ENCODE measurements at regions not wholly inside any gene's neighbourhood (a gene's known extent, or its start where the extent isn't known, plus 50 kb on each side); places are given as distances from the start of the nearest gene placed in this dataset.

DNA sequence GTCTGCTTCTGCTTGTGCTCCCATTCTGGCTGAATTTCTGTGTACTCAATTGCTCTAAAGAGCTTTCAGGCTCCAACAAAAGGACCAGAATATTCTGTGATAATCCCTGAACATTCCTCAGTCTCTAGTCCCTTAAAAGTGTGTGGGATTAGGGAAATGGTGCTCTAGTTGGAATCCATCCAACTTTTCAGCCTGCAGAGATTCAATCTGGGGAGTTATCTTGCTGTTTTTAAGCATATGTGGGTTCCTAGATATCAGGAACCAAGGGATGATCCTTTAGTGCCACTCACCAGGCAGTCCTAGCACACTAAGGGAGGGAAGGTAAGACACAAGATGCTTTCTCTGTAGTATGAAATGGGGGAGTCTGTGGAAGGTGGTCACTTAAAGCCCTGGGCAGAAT lies 140.3 kb upstream of the SLC1A4 start:
- CTCF ChIA-PET, result interaction anchor here (0.7 to 1.4 kb wide), 2 partner anchors 9 to 98 kb away, joined by 3 to 5 read pairs; no protein-coding TSS in a partner anchor
- H3K9me1 ChIP-seq (ENCODE audit: insufficient read depth, low read length), result 0 out of 2 replicates have a peak, but pooled peaks cover 7% of the 10 kb centered on the region
- H4K20me1 ChIP-seq (ENCODE audit: insufficient read depth, low read length), result no peaks in the 10 kb centered on the region
- 0 out of 2 replicates have a peak overlapping the region, but pooled peaks have one; percentile 33 for H2AK5ac ChIP-seq (ENCODE audit: low read depth, low read length)
- H2AK9ac ChIP-seq (replicated peaks; ENCODE audit: low read depth, low read length, poor library complexity), result no peak overlapping the region
- no peak overlapping the region for H3K56ac ChIP-seq (ENCODE audit: extremely low read depth, insufficient read depth, low read length)
- no peak overlapping the region for H3K14ac ChIP-seq (replicated peaks; ENCODE audit: low read depth, low read length)
- no peaks in the 10 kb centered on the region for H3K9me3 ChIP-seq (ENCODE audit: control insufficient read depth, insufficient read depth, low read length)
- H3K4me1 ChIP-seq (ENCODE audit: control insufficient read depth, insufficient read depth, low read length), result no peaks in the 10 kb centered on the region; the same call in 1 of the 2 replicates
- H3K27me3 ChIP-seq (ENCODE audit: control insufficient read depth, insufficient read depth, low read length), result peaks cover 8% of the 10 kb centered on the region
- H3K79me1 ChIP-seq (ENCODE audit: low read depth in 1 of 2, low read length in 2 of 2), result no peaks in the 10 kb centered on the region
- POLR2A ChIA-PET (ENCODE audit: unreplicated experiment), result no interaction called here
- H2AFZ ChIP-seq (replicated peaks; ENCODE audit: low read length, poor library complexity), result no peak overlapping the region
- no peak overlapping the region for H3K9ac ChIP-seq (ENCODE audit: low read depth, low read length)
- H3K4me2 ChIP-seq (ENCODE audit: low read depth, low read length), result no peak overlapping the region
- H3K36me3 ChIP-seq (ENCODE audit: control insufficient read depth, insufficient read depth, low read length), result no peaks in the 10 kb centered on the region
- DNase-seq (no peak), ATAC-seq (ENCODE audit: low read depth) (no peak)
- no TSS peak for BruUV-seq (replicated peaks)
- H2BK5ac ChIP-seq (ENCODE audit: low read depth, low read length, poor library complexity, severe bottlenecking), result no peak overlapping the region
- no peak overlapping the region for H4K8ac ChIP-seq (ENCODE audit: low read depth in 2 of 2, low read length in 2 of 2)
- intact Hi-C loops (cut with micrococcal nuclease), result no loop called here
- no peak overlapping the region for H4K91ac ChIP-seq (ENCODE audit: insufficient read depth, low read depth, low read length)
- dilution Hi-C loops (cut with HindIII; ENCODE audit: low sequenced_read_pairs, unreplicated experiment), result no loop called here
- no peak overlapping the region for H3K23ac ChIP-seq (ENCODE audit: low read depth, low read length)
- no peak overlapping the region for H3K27ac ChIP-seq (ENCODE audit: insufficient read depth, low read length)
- in situ Hi-C loops (cut with MboI; ENCODE audit: low sequenced_read_pairs), result no loop called here
- no peak overlapping the region for H2BK20ac ChIP-seq (ENCODE audit: low read depth, low read length)
- H2BK120ac ChIP-seq (ENCODE audit: low read depth, low read length), result no peak overlapping the region
- H2BK15ac ChIP-seq (ENCODE audit: low read depth, low read length), result no peak overlapping the region
- no peak overlapping the region for H3K18ac ChIP-seq (ENCODE audit: low read depth, low read length)
- no peak overlapping the region for H4K5ac ChIP-seq (ENCODE audit: low read depth, low read length)
- TF ChIP-seq RAD21 (IDR thresholded peaks at IDR 0.05; ENCODE audit: low read length), result no peak
- TF ChIP-seq, protein P1, sequence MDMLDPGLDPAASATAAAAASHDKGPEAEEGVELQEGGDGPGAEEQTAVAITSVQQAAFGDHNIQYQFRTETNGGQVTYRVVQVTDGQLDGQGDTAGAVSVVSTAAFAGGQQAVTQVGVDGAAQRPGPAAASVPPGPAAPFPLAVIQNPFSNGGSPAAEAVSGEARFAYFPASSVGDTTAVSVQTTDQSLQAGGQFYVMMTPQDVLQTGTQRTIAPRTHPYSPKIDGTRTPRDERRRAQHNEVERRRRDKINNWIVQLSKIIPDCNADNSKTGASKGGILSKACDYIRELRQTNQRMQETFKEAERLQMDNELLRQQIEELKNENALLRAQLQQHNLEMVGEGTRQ (IDR thresholded peaks at IDR 0.05; ENCODE audit: low read depth, low read length), result no peak
- TF ChIP-seq, protein P2, sequence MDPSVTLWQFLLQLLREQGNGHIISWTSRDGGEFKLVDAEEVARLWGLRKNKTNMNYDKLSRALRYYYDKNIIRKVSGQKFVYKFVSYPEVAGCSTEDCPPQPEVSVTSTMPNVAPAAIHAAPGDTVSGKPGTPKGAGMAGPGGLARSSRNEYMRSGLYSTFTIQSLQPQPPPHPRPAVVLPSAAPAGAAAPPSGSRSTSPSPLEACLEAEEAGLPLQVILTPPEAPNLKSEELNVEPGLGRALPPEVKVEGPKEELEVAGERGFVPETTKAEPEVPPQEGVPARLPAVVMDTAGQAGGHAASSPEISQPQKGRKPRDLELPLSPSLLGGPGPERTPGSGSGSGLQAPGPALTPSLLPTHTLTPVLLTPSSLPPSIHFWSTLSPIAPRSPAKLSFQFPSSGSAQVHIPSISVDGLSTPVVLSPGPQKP (IDR thresholded peaks at IDR 0.05; ENCODE audit: borderline replicate concordance, low read depth, low read length), result no peak
- no peak for TF ChIP-seq MAFK (IDR thresholded peaks at IDR 0.05; ENCODE audit: low read depth, low read length)
- no peak for TF ChIP-seq CEBPB (IDR thresholded peaks at IDR 0.05; ENCODE audit: low read depth, low read length)
- no peak for TF ChIP-seq RFX5 (IDR thresholded peaks at IDR 0.05; ENCODE audit: low read depth, low read length)
- no peak for TF ChIP-seq MAZ (IDR thresholded peaks at IDR 0.05; ENCODE audit: borderline replicate concordance, low read depth, low read length)
- no peak for TF ChIP-seq BHLHE40 (IDR thresholded peaks at IDR 0.05; ENCODE audit: low read depth, low read length)
- TF ChIP-seq RCOR1 (IDR thresholded peaks at IDR 0.05; ENCODE audit: insufficient replicate concordance, low read length), result no peak
- H3K4me3 ChIP-seq (ENCODE audit: insufficient read depth, low read depth, low read length), result no peak overlapping the region
- H3K4ac ChIP-seq (ENCODE audit: low read depth, low read length), result no peak overlapping the region

All from IMR-90 (cell line).